ENCODE measurements at regions not wholly inside any gene's neighbourhood (a gene's known extent, or its start where the extent isn't known, plus 50 kb on each side); places are given as distances from the start of the nearest gene placed in this dataset.

DNA sequence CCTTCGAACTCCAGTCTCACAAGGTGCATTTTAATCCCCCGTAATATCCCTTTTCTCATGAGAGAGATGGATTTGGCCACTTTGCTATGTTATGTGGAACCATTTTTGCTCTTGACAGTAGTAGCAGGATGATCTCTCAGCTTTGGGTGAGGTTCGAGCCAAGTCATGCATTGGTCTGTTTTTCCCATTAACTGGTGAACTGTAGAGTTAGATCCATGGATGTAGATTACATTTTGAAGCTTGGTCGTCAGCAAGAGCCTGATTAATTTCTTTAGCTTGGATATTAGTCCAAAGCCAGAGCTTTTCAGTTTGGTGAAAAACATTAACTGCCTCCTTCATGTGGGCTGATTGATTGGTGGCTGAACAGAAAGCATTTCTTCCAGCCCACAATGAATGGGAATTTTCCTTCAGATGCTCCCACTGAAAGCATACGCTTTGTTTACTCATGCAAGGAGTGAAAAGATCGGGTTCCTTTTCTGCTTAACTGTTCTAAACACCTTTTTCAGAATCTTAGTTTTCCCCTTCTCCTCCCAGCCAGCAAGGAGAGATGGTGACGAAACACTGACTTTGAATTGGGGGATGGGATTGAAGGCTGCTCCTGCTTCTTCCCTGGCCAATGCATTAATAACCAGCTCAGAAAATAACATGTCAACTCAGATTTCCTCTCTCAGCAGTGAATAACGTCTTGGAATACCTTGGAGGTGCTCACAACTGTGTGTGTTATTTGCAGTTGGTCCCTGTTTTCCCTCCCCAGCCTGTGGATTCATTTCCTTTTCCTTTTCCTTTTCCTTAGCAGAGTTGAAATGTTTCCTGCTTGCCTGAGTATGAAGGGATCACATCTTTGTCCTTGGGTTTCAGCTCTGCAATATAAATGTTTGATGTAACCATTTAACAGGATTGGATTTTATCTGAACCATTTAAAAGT lies 351.8 kb upstream of the FZD8 start:
- Histone ChIP-seq H3K9me1 (replicated peaks; ENCODE audit: control insufficient read depth, extremely low read depth, insufficient read depth, low read length) (no peaks in the 10 kb centered on the region), H2AFZ (ENCODE audit: low read depth, low read length) (peak overlapping the region; percentile 74), H3K4me1 (ENCODE audit: control insufficient read depth, extremely low read depth, insufficient read depth, low read length) (peaks cover 9% of the 10 kb centered on the region), H4K20me1 (replicated peaks; ENCODE audit: control insufficient read depth, extremely low read depth, insufficient read depth, low read length) (no peaks in the 10 kb centered on the region), H3K9ac (replicated peaks; ENCODE audit: extremely low read depth, insufficient read depth, low read length) (no peak overlapping the region), H3K4me3 (replicated peaks in 1 of 3; ENCODE audit: insufficient read depth in 1 of 3, low read depth in 1 of 3, low read length in 3 of 3) (no peak overlapping the region), H3K79me2 (ENCODE audit: control insufficient read depth, insufficient read depth, low read length) (no peaks in the 10 kb centered on the region), H3K9me3 (replicated peaks; ENCODE audit: control insufficient read depth, insufficient read depth, low read length) (no peaks in the 10 kb centered on the region), H3K27ac (ENCODE audit: insufficient read depth, low read depth, low read length) (no peak overlapping the region), H3K27me3 (ENCODE audit: control insufficient read depth in 2 of 2, insufficient read depth in 2 of 2, low read length in 2 of 2) (no peaks in the 10 kb centered on the region), H3K4me2 (ENCODE audit: insufficient read depth, low read length) (peak overlapping the region; percentile 30), H3K36me3 (ENCODE audit: control insufficient read depth in 2 of 2, extremely low read depth in 1 of 2, insufficient read depth in 2 of 2, low read length in 2 of 2) (no peaks in the 10 kb centered on the region)
- intact Hi-C loops (cut with micrococcal nuclease): loop anchor here (5.0 kb wide), 1 partner anchor 352 kb away; the partner anchor contains the start of gene FZD8
- DNase-seq (ENCODE audit: low read depth, low spot score): peak; percentile 39
- ChIA-PET POLR2A (no interaction called here), CTCF (interaction anchor here (1.0 to 1.2 kb wide), 4 partner anchors 28 to 785 kb away, joined by 3 to 4 read pairs (median 3); no protein-coding TSS in a partner anchor)
- FAIRE-seq: peak; percentile 85
- BruUV-seq (replicated peaks): no TSS peak
- TF ChIP-seq FOS (IDR thresholded peaks at IDR 0.05; ENCODE audit: borderline replicate concordance, insufficient read depth, low read length) (peak; percentile 40), POLR2AphosphoS5 (IDR thresholded peaks at IDR 0.05; ENCODE audit: insufficient read depth, low read depth, low read length) (no peak)
- dilution Hi-C loops (cut with MboI; ENCODE audit: extremely low pct_ligation_motif_present, low sequenced_read_pairs): no loop called here

DNA sequence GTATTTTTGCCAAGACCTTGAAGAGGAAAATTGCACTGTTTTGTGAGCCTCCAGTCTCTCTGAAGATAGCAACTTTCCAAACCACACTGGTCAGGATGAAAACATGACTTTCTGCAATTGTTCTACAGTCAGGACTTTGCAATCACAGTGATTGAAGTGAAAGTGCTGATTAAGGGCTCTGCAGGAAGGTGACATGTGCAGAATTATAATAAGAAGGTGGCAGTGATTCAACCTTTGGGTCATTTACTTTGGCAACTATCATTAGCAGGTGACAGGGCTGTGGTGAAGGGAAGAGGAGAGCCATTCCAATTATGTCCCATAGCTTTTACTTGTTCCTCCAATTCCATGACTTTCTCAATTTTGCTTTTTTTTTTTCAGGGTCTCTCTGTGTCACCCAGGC lies 350.0 kb upstream of the FZD8 start:
- TF ChIP-seq, protein P1, sequence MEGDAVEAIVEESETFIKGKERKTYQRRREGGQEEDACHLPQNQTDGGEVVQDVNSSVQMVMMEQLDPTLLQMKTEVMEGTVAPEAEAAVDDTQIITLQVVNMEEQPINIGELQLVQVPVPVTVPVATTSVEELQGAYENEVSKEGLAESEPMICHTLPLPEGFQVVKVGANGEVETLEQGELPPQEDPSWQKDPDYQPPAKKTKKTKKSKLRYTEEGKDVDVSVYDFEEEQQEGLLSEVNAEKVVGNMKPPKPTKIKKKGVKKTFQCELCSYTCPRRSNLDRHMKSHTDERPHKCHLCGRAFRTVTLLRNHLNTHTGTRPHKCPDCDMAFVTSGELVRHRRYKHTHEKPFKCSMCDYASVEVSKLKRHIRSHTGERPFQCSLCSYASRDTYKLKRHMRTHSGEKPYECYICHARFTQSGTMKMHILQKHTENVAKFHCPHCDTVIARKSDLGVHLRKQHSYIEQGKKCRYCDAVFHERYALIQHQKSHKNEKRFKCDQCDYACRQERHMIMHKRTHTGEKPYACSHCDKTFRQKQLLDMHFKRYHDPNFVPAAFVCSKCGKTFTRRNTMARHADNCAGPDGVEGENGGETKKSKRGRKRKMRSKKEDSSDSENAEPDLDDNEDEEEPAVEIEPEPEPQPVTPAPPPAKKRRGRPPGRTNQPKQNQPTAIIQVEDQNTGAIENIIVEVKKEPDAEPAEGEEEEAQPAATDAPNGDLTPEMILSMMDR (IDR thresholded peaks at IDR 0.05; ENCODE audit: extremely low read depth in 1 of 2, insufficient read depth in 1 of 2, low read depth in 1 of 2, low read length in 2 of 2): no peak
- TF ChIP-seq, protein P2, sequence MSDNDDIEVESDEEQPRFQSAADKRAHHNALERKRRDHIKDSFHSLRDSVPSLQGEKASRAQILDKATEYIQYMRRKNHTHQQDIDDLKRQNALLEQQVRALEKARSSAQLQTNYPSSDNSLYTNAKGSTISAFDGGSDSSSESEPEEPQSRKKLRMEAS (IDR thresholded peaks at IDR 0.05; ENCODE audit: insufficient read depth, insufficient read length): no peak
- TF ChIP-seq MYC (IDR thresholded peaks at IDR 0.05; ENCODE audit: low read depth, low read length): no peak
- TF ChIP-seq GATA2 (IDR thresholded peaks at IDR 0.05; ENCODE audit: insufficient read depth, insufficient read length, low read depth, low read length): no peak
- no peak for TF ChIP-seq POLR2AphosphoS5 (IDR thresholded peaks at IDR 0.05; ENCODE audit: insufficient read depth, low read depth, low read length)
- TF ChIP-seq EZH2 (IDR thresholded peaks at IDR 0.05; ENCODE audit: borderline replicate concordance, low read depth, low read length, severe bottlenecking): no peak
- TF ChIP-seq JUN (IDR thresholded peaks at IDR 0.05; ENCODE audit: borderline replicate concordance, insufficient read depth, insufficient read length, low read depth): no peak
- no peak for TF ChIP-seq POLR2A (IDR thresholded peaks at IDR 0.05; ENCODE audit: low read depth, low read length)
- no peak for TF ChIP-seq FOS (IDR thresholded peaks at IDR 0.05; ENCODE audit: borderline replicate concordance, insufficient read depth, low read length)
- dilution Hi-C loops (cut with MboI; ENCODE audit: extremely low pct_ligation_motif_present, low sequenced_read_pairs): no loop called here
- Histone ChIP-seq H3K9me1 (replicated peaks; ENCODE audit: control insufficient read depth, extremely low read depth, insufficient read depth, low read length) (no peaks in the 10 kb centered on the region), H3K4me2 (ENCODE audit: insufficient read depth, low read length) (no peak overlapping the region), H3K79me2 (ENCODE audit: control insufficient read depth, insufficient read depth, low read length) (no peaks in the 10 kb centered on the region), H3K36me3 (ENCODE audit: control insufficient read depth in 2 of 2, extremely low read depth in 1 of 2, insufficient read depth in 2 of 2, low read length in 2 of 2) (no peaks in the 10 kb centered on the region), H3K9ac (replicated peaks; ENCODE audit: extremely low read depth, insufficient read depth, low read length) (no peak overlapping the region), H3K9me3 (replicated peaks; ENCODE audit: control insufficient read depth, insufficient read depth, low read length) (no peaks in the 10 kb centered on the region), H2AFZ (ENCODE audit: low read depth, low read length) (no peak overlapping the region), H3K4me1 (ENCODE audit: control insufficient read depth, extremely low read depth, insufficient read depth, low read length) (peaks cover 15% of the 10 kb centered on the region), H3K27me3 (ENCODE audit: control insufficient read depth in 2 of 2, insufficient read depth in 2 of 2, low read length in 2 of 2) (no peaks in the 10 kb centered on the region), H3K27ac (ENCODE audit: insufficient read depth, low read depth, low read length) (no peak overlapping the region), H4K20me1 (replicated peaks; ENCODE audit: control insufficient read depth, extremely low read depth, insufficient read depth, low read length) (no peaks in the 10 kb centered on the region), H3K4me3 (replicated peaks in 1 of 3; ENCODE audit: insufficient read depth in 1 of 3, low read depth in 1 of 3, low read length in 3 of 3) (no peak overlapping the region)
- peak; percentile 43 for FAIRE-seq
- intact Hi-C loops (cut with micrococcal nuclease): loop anchor here (5.0 kb wide), 1 partner anchor 350 kb away; the partner anchor contains the start of gene FZD8
- POLR2A ChIA-PET: no interaction called here
- no peak for DNase-seq (ENCODE audit: low read depth, low spot score)
- no TSS peak for BruUV-seq (replicated peaks)
- CTCF ChIA-PET: no interaction called here

All from endothelial cell of umbilical vein (primary cell).